CD1c-positive myeloid dendritic cell (primary cell): ENCODE measurements at regions not wholly inside any gene's neighbourhood (a gene's known extent, or its start where the extent isn't known, plus 50 kb on each side); places are given as distances from the start of the nearest gene placed in this dataset.

Source experiments
- DNase-seq: peaks from one replicate; pipeline ENCODE4 v3.0.0-alpha.2; 2016; ENCODE audit errors: extremely low spot score

DNA sequence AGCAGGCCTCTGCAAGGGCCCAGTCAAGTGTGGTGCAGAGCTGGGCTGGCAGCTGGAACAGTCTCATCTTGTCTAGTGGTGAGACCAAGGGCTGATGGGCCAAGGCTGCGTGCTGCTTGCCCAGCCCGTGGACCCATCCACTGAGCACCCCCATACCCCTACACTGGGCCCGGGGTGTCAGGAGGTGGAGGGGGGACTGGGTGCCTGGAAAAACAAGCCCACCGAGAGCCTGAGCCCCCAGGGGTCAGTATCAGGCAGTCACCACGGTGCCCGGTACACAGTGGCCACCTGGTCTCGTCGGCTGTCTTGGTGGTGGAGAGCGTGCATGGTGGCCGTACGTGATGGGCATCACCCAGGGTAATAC, 238.3 kb downstream of the SEC14L1 start:
- DNase-seq = no peak

DNA sequence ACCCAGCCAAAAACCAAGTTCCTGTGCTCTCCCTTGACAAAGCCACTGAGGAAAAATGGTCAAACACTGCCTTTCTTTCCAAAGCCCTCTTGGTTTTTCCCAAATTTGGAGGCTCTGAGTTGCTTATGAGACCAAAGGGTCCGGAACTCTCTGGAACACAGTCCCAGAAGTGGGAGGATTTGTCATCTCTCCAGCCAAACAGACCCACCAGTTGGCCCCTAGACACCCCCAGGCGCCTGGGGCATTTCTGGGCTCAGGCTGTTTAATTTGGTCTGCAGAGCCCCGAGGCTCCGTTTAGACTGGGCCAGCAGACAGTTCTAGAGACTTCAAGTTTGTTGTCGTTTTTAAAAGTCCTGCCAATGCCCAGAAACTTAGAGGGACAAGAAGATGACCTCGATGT, 239.1 kb downstream of the SEC14L1 start:
- DNase-seq = no peak

DNA sequence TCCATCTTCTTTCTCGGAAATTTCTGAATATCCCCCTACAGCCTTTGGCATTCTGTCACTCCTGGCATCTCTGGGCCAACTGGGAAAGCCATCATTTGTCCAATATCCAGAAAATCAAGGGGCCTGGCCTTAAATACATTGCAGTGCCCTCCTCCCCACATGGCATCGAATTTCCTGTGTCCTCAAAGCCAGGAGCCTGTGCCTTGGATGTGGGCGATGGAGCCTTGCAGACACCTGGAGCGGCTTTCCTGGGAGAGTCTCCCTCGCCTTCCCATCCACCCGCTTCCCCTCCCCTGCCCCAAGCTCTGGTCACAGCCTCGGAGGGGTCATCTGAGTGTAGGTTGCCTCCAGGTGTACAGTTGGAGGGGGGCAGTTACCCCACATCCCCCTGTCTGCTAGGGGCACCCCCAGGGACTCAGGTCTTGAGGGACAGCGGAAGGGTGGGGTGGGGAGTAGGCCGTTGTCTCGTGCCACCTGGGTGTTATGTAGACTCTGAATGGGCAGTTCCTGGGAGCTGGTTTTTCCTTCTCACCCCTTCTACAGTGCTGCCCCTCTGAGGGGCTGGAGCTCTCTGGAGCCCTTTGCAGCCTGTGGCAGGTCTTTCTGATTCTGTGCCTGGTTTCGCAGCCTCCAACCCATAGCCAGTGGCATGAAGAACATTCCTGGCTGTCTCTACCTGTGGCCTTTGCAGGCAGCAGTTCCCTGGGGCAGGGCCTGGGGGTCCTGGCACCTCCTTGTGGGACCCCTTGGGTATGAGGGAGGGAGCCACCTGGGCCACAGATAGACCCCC, 239.8 kb downstream of the SEC14L1 start:
- no peak for DNase-seq

DNA sequence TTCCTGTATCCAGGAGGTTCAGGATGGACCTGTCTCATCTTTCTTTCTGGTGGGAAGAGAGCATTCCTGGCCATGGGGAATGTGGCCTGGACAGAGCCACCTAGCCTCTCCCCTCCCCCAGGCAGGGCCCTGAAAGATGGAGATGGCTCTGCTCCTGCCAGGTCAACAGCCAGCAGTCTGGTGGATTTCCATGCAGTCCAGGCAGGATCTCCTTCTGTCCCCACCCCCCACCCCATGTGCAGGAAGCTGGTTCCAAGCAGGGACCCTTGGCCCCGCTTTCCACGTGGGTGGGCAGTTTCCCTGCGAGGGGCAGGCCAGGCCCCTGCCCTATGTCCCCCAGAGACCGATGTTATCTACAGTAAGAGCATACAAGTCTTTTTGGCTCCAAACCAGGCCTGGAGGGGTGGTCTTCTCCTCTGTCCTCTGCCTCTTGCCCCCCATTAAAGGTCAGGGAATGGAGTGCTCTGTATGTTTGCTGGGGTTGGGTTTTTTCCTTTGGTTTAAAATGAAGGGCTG, 240.5 kb downstream of the SEC14L1 start:
- DNase-seq = no peak

DNA sequence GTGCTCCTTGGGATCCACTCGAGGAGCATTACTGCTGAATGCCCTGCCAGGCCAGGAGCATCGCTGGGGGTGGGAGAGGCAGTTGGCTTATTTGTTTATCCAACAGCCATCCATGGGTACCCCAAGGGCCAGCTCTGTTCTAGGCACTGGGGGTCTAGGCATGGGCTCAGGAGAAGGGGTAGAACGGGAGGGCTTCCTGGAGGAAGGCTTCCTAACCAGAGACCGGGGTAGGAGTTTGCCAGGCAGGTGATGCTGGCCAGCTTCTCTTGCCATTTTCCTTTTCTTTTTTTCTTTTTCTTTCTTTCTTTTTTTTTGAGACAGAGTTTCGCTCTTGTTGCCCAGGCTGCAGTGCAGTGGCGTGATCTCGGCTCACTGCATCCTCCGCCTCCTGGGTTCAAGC, 241.0 kb downstream of the SEC14L1 start:
- DNase-seq = no peak

DNA sequence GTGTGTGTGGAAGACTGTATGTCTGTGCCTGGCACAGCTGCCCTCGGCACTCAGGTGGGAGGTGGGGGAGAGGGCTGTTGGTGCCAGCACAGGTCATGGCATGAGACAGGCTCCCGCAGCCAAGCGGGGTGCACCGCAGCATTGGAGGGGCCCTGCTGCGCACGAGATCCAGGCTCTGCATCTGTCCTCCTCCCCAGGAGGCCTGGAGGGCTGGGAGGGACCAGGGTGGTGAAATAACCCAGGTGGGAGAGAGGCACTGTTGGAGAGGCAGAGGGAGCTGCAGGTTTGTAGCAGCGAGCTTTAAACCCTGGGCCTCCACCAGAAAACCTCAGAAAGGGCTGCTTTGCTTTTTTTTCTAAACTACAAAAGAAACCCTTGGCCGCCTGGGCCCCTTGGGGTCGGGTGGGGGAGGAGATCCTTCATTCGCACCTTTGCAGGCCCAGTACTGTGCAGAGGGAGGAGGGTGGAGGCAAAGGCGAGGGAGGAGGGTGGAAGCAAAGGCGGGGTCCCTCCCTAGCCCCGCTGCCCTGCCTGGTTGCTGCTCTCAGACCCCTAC, 241.7 kb downstream of the SEC14L1 start:
- no peak for DNase-seq

DNA sequence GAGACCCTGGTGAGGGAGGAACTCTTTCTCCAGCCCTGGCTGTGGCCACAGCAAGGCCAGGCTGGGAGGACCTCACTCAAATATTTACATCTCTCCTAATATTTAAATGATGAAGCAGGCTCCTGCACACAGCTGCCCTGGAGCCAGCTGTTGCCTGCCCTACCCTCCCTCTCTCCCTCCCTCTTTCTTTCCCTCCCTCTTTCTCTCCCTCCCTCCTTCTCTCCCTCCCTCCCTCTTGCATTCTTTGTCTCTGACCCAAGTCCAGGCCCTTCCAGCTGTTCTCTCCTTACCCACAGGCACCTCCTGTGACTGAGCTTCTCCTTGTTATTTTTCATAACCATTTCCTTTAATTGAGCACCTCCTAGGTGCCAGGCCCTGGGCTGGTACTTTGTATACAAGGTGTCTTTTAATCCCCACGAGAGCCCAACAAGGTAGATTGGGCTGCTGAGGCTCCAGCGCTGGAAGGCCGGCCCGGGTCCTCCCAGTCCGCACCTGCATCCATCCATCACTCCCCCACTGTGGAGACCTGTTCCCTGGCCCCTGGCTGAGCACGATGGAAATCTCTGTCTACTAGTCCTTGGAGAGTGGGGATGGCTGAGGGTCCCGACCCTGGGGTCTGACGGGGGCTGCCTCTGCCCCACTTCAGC, 242.3 kb downstream of the SEC14L1 start:
- DNase-seq = no peak

DNA sequence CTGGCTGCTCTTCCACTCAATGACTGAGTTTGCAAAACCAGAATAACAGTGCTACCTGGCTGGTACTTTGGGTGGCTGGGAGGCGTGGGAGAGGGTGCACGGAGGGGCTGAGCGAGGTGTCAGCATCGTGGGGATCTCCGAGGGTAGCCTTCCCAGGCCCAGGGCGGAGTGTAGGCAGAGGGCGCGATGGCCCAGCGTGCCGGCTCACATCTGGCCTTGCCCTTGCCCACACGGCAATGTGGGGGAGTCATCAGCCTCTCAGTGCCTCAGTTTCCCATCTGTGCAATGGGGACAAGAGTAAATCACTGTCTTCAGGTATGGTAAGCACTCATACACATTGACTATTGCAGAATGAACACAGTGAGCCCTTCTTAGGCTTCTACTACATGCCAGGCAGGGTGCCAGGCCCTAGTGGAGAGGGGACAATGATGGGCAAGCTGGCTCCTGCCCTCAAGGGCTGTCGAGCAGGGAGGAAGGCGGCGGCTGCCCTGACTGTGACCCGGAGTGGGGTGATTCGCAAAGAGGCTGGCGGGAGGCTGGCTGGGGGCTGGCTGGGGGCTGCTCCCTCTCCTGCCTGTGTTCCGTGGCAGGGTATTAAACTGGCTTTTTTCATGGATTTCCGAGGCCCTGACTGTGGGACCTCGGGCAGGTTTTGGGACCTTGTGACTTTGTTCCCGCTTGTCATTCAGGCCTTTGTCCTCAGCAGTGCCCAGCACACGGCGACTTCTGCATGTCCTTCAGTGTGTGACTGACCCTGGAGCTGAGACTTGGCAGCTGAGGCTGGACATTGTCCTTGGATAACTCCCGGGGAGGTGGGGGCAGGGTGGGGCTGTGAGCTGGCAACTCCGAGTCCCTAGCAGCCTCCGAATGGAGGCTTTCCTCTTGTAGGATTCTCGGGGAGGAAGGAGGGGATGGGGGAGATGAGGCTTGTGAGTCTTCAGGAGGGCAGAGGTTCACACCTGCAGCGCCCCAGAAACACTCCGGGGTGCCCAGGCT, 243.1 kb downstream of the SEC14L1 start:
- no peak for DNase-seq

DNA sequence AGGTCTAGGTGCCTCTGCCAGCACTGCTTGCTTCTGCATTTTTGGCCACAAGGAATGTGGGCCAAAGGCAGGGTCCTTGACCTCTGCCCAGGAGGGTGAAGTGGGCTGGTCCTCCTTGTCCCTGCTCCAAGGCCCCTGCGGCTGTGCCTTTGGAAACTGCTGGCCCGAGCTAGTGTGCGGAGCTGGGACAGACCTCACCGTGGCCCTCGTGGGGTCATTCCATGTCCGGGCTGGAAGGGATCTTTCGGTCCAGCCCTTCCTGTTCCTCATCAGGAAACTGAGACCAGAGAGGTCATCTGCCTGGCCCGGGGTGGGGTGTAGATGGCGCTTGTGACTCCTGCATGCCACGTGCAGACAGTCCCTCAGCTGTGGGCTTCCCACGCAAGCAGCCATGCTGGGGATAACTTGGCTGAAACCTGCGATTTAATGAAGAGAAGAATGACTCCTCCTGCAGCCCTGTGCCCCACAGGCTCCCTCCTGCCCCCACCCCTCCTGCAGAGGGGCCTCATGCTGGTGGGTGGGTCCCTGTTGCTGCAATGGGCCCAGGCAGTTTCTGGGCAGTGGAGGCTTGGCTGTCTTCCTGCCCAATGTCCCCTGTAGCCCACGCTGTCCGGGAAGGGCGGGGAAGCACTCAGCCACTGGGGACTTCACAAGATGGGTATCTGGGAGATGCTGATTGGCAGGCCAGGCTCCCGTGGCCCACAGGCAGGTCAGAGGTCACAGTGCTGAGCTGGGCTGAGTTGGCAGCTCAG, 245.2 kb downstream of the SEC14L1 start:
- no peak for DNase-seq

DNA sequence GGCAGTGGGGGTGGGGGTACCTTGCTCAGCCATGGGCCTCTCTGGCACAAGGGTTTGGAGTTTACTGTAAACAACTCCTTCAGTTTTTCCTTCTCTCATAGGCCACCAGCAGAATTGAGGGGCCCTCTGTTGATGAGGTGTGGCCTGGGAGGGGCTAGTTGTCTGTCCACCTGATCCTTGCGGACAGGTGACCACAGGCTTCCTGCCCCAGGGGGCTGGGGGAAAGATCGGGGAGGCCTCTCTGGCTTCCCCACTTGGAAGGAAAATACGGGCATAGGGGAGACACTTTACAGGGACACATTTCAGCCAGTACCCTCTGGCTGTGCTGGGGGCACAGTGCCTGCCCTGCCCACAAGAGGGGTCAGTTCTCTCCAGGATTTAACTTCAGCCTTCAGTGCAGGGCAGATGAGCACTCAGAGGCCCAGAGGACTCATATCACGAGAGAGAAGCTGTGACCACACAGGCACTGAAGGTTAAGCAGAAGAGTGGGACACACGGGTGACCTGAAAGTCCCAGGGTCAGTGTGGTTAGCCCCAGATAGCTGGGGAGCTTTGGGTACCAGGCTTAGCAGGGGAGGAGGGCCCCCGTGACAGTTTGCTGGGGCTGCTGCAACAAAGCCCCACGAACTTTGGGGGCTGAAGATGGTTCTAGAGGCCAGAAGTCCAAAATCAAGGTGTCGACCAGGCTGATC, 245.9 kb downstream of the SEC14L1 start:
- no peak for DNase-seq

DNA sequence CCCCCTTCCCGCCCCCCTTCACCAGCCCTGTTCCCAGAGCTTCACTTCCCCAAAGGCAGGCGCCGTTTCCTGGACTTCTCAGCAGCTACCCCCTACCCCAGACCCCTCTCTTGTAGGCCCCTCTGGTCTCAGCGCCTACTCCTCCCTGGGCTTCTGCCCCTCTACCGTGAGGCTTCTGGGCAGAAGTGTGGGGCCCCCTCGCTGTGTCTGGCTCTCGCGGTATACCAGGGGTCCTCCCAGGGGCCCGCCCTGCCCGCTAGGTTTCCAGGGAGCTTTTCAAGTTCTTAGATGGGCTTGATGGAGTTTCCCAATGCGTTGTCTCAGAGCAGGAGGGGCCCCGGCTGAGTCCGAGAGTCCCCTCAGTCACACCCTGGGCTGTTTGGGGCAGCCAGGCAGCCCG, 247.1 kb downstream of the SEC14L1 start:
- DNase-seq = no peak

DNA sequence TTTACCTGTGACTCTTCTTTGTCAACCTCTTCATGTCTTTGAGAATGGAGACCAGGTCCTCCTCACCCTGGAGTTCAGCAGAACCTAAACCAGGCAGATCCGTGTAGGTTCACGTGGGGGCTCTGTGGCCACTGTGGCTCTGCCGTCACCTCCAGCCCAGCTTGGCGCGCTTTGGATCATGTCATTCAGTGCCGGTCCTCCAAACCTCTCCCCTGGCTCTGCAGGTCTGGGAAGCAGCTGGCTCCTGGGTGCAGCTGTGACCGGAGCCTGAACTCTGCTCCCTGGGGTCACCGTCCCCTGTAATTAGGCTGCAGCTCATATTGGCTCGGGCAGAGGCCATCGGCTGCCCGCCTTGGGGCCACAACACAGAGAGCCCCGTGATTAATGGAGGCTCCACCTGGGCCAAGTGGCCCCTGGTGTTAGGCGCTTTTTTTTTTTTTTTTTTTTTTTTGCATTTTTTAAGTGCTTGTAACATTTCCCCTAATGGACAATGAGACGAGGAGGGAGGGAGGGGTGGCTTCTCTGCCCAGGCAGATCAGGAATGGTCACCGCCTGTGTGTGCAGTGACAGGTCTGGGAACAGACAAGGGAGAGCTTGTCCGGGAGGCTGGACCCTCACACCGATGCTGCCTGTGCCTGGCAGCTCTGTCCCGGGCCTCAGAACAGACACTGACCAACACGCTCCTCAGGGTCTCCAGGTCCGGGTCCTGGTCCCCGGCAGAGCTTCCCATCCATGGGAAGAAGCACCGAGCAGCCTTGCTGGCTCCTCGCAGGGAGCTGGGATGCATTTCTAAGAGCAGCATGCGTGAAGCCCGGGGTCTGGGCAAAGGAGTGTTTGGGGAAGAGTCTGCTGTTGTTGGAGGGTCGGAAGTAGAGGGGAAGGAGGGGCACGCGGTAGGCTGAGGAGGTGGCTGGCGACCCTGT, 247.9 kb downstream of the SEC14L1 start:
- no peak for DNase-seq

DNA sequence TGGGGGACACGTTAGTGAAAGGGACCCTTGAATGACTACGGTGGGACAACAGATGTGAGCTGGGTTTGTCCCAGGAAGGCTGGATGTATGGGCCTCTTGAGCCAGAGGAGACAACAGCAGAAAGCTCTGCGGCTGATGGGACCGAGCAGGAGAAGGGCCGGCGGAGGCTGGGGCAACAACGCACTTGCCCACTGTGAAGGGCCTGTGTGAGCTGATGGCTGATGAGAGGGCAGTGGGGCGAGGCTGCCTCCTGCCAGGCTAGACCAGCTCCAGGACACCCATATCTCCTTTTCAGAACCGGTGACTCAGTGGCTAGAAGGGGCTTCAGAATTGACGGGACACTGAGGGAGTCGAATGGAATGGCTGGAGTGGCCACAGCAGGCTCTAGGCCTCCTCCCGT, 250.1 kb downstream of the SEC14L1 start:
- no peak for DNase-seq

DNA sequence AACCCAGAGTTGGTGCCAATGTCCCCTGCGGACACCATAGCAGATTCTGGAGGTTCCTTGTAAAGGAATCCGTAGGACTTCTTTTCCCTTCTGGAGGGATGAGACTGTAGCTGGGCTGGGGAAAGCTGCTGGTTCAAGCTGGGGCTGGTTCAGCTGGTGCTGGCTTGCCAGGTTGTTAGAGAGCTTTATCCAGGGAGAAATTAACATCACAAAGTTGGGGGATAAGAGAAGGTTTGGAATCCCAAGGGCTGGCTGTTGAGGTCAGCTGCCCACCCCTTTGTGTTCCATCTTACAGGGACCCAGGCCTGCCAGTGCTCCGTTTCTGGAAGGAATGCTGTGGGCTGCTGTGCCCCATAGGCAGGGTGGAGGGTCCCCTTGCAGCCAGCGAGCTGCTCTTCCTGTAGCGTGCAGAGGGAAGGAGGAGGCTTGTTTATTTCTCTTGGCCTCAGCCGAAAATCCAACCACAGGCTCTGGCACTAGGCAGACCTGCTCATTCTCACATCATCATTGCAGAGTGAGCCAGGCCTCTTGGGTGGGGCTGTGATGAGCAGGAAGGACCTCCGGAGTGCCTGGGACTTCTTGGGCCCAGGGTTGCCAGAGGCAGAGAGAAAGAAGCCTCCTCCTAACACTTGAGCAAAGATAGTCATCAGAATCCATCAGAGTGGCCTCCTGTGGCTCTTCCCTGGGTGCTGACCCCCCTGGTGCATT, 251.1 kb downstream of the SEC14L1 start:
- DNase-seq = no peak

DNA sequence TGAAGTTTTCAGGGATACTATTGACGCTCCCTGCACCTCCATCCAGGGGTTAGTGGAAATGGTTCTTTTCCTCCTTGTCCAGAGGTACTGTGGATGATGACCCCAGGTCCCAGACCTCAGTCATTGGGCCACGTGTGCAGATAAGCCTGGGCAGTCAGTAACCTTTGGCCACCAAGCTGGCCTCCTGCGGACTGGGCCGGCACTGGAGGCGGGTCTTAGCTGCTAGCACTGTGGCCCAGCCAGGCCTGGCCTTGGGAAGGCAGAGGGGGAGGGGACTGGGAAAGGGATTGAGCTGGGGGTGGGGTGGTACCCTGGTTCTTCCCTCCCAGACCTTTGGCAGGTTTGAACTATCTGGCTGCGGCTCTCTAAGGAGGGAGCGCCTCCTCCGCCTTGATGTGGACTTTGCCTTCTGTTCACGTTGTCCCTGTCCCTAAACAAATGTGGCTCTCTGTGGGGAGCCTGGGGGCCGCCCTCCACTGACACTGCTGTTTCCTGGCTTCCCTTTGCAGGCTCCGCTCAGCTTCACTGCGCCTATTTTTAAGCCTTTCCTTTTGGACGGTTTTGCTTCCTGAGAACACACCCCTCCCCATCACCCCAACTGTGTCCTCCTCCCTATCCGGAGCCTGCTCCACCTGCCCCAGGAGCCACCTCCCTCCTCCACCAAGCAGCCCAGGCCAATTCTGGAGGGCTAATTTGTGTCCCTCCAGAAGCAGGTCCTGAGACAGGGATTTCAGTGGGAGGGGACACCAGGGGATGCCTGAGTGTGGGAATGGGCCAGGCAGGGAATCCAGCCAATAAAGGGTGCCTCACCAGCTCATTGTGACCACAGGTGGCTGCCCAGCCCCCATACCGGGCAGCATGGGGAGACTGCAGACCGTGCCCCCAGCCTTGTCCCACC, 251.9 kb downstream of the SEC14L1 start:
- no peak for DNase-seq

DNA sequence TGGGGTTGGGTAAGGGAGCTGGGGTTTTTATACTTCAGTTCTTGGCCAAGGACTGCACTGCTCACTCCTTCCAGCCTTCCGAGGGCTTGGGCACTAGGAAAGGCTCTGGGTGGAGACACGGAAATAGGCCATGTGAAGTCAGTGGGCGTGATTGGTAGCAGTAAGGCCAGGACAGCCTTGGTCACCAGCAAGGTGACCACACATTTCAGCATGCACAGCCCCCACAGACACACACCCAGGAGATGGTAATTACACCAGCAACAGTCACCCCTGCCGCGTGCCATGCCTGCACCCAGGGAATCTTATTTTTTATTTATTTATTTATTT, 252.5 kb downstream of the SEC14L1 start:
- no peak for DNase-seq

DNA sequence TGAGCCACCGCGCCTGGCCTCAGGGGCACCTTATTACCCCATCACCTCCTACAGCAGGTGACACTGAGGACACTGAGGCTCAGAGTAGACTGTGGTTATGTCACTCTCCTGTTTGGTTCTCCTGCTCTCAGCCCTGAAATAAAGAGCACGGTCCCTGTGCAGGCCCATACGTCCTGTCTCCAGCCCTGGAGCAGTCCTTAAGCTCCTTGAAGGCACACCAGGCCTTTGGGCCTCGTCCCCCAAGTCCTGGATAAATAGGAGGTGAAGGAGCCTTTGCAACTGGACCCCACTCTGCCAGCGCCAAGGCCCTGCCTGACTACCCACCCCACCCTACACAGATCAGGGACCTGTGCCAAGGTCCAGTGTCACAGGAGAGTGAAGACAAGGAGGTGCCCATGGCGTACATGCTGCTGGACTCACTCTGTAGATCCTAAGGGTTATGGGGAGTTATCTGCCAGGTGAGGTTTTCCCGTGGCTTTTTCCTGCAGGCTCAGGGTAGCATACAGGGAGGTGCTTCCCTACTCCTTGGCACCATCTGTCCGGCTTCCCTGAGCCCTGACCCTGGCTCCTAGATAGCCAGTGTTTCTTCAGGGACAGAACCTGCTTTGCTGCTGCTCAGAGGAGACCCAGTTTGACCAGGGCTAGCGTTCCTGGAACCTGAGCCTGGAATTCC, 253.2 kb downstream of the SEC14L1 start:
- no peak for DNase-seq
